SH-SY5Y (cell line): ENCODE measurements at regions not wholly inside any gene's neighbourhood (a gene's known extent, or its start where the extent isn't known, plus 50 kb on each side); places are given as distances from the start of the nearest gene placed in this dataset.

Source experiments
- GATA2 ChIP-seq: IDR thresholded peaks from 2 replicates; pipeline ENCODE4 v1.6.1; 2011; ENCODE audit warnings: mild to moderate bottlenecking, low read depth, low read length
- GATA3 ChIP-seq: IDR thresholded peaks from 2 replicates; pipeline ENCODE4 v1.6.1; 2011; ENCODE audit warnings: low read depth, mild to moderate bottlenecking, low read length, moderate library complexity

GRCh38 chr7:106367664-106368063 is 82.9 kb upstream of the NAMPT start:
- no peak for TF ChIP-seq GATA2
- no peak for TF ChIP-seq GATA3

GRCh38 chr7:106367018-106367420 is 82.2 kb upstream of the NAMPT start:
- TF ChIP-seq GATA3 (no peak), GATA2 (no peak)

- no peak for TF ChIP-seq GATA2
- TF ChIP-seq GATA3: no peak
These were observed 80.6 kb upstream of the NAMPT start for GRCh38 chr7:106365252-106366005.

DNA sequence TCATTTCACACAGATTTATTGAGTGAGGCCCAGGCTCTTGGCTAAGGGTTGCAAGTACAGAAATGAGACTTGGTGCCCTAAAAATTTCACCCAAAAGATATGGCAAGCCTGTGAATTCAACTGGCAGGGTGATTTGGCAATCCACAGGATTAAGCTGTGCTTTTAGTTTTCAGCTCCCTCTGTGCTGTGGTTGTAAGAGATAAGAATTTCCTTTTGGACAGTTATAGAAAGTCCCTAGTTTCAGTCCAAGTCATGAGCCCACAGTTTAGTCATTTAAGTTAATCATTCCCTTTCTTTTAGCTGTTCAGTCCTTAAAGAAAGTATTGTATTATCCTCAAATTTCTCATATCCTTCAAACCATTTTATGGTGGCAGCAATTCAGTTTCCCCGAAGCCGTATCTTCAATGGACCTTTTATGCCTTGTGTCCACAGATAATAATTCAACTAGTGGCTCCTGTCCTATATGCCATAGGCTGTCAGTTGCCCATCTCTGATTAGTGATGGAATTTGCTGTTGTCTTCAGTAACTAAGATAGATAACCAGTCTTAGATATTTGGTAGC is 73.4 kb upstream of the NAMPT start:
- TF ChIP-seq GATA2 (no peak), GATA3 (no peak)

- TF ChIP-seq GATA3: no peak
- TF ChIP-seq GATA2: no peak
These were observed 72.9 kb upstream of the NAMPT start for GRCh38 chr7:106357675-106358074.

GRCh38 chr7:106354822-106355221 is 70.0 kb upstream of the NAMPT start:
- TF ChIP-seq GATA2 (no peak), GATA3 (no peak)

GRCh38 chr7:106353944-106354343 is 69.2 kb upstream of the NAMPT start:
- no peak for TF ChIP-seq GATA2

- TF ChIP-seq GATA2 (no peak), GATA3 (no peak)
These were observed 63.4 kb upstream of the NAMPT start for GRCh38 chr7:106348231-106348630.

DNA sequence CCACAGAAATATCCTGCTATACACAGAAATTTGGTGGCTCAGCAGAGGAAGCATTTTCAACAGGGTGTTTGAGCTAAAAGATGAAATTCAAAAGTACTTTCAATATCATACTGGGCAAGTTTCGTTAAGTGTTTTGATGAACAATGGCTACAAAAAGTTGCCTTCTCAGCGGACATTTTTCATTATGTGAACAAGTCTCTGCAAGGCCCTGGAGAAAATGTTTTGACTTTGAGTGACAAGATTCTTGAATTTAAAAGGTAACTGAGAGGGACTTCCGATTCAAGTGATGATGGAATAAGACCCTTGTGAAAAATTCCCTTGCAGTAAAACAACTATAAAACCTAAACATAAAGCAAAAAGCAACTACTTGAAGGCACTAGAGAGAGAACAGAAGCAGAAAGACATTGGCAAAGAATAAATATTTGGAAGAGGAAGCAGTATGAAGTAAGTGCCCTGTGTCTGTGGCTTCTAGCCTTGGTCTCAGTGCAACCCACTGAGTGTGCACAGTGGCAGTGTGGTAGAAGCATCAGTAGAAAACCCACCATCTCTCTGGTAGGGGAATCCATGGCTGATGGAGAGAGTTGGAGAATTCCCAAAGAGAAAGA is 62.5 kb upstream of the NAMPT start:
- TF ChIP-seq GATA3 (no peak), GATA2 (no peak)

DNA sequence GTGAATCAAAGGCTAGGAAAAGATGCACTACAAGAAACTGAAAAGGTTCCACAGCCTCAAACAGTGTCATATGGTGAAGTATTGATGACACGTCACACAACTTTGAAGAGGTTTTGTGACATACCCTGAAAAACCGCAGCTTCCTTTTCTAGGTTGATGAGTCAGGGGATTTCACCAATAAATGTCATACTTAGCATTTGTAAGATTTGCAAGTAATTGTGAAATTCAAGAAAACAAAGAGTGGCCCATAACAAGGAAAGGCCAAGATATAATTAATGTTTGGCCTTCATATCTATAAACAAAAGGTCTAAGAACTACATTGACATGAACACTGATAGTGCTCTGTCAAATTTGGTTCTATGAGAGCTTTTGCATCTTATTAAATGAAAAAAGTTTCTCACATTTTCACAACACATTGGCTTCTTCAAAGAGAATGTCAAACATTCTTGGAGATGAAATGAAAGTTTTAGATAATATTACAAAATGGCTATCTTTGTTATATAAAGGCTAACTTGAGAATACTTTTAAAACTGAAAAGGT is 62.0 kb upstream of the NAMPT start:
- no peak for TF ChIP-seq GATA2
- no peak for TF ChIP-seq GATA3

DNA sequence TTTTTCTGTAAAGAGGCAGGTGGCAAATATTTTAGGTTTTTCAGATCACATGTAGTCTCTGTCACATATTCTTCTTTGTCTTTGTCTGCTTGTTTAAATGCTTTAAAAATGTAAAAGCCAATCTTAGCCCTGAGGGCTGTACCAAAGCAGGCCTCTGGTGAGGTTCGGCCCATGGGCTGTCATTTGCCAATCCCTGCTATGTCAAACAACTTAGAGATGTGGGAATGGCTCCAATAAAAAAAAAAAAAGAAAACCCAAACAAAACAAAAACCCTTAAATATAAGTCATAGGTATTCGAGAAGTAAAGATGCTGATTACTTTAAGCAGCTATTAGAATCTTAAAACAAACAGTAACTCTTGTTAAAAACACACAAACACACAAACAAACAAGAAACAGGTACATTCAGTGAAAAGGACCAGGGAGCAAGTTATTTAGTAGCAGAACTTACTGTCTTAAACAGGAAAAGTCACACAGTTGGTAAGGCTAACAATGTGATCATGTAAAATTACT is 61.4 kb upstream of the NAMPT start:
- no peak for TF ChIP-seq GATA2
- TF ChIP-seq GATA3: no peak

DNA sequence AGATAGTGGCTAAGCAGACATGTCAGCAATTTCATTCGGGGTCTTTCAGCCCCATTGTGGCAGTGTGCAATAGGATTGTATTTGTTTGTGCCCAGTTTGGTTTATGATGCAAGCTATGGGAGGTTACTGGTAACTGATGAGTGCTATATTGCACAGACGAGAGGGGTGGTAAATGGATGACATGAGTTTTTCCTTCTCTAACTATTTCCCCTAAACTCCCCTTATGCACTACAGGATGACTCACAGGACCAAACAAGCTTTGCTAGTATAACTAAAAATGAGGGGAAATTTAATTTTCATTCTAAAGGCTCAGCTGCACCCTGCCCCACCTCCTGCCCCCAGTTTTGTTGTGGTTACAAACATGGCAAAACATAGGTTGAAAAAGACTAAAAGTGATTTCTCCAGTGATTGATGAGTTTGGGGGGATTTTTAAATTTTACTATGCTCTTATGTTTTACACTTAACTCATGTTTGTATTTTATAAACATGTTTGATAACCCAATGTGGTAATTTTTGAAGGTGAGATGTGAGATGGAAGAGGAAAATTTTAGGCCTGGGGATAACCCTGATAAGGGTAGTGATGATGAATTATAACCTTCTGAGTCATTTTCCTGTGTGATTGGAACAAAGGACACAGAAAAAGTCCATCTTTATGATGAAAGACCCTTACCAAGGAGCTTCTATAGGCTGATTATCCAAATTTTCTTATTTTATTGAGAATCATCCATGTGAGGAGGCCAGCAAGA is 60.8 kb upstream of the NAMPT start:
- no peak for TF ChIP-seq GATA2
- TF ChIP-seq GATA3: no peak

- TF ChIP-seq GATA3: no peak
- TF ChIP-seq GATA2: no peak
These were observed 60.1 kb upstream of the NAMPT start for GRCh38 chr7:106344861-106345260.

DNA sequence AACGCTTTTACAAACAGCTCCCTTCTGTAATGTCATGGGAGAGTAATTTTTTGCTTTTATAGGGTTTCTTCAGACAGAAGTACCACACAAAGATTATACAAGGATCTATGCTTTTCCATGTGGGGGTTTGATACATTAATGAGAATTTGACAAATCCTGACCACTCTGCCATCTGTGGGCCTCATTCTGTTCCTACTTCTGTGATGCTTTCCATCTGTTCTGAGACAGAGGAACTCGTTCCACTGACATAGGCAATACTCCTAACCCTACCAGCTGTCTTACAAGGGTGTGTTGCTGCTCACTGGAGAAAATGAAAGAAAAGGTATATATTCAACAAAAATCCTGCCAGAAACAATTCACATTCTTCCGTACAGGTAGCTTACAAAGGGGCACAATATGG is 59.4 kb upstream of the NAMPT start:
- TF ChIP-seq GATA2: no peak
- no peak for TF ChIP-seq GATA3
